GM12875 (cell line): ENCODE measurements at regions not wholly inside any gene's neighbourhood (a gene's known extent, or its start where the extent isn't known, plus 50 kb on each side); places are given as distances from the start of the nearest gene placed in this dataset.

Experiments
- H3K4me3 ChIP-seq: one replicate; pipeline ENCODE4 v1.5.1; 2011; ENCODE audit warnings: low read depth, low read length, control low read depth
- CTCF ChIP-seq: IDR thresholded peaks from 2 replicates; pipeline ENCODE4 v1.5.1; 2011; ENCODE audit warnings: low read depth, mild to moderate bottlenecking, control low read depth, inconsistent platforms, low read length, moderate library complexity, borderline replicate concordance; ENCODE audit not compliant: insufficient read depth

GRCh38 chr4:3358656-3359055 is 65.8 kb downstream of the RGS12 start:
- TF ChIP-seq CTCF = no peak
- no peak overlapping the region for H3K4me3 ChIP-seq

- TF ChIP-seq CTCF = no peak
Observed at GRCh38 chr4:3360777-3361176, 68.0 kb downstream of the RGS12 start.

GRCh38 chr4:3361406-3361805 is 68.6 kb downstream of the RGS12 start:
- no peak for TF ChIP-seq CTCF
- H3K4me3 ChIP-seq = no peak overlapping the region

More at GRCh38 chr4:3360777-3361176, 68.0 kb downstream of the RGS12 start:
- H3K4me3 ChIP-seq = no peak overlapping the region

- no peak for TF ChIP-seq CTCF
- H3K4me3 ChIP-seq = no peak overlapping the region
Observed at GRCh38 chr4:3361896-3362295, 69.1 kb downstream of the RGS12 start.

- TF ChIP-seq CTCF = no peak
- H3K4me3 ChIP-seq = no peak overlapping the region
Observed at GRCh38 chr4:3362431-3363287, 69.8 kb downstream of the RGS12 start.

GRCh38 chr4:3363411-3364141 is 70.8 kb downstream of the RGS12 start:
- no peak for TF ChIP-seq CTCF

GRCh38 chr4:3364199-3364598 is 71.4 kb downstream of the RGS12 start:
- no peak overlapping the region for H3K4me3 ChIP-seq
- no peak for TF ChIP-seq CTCF

More at GRCh38 chr4:3363411-3364141, 70.8 kb downstream of the RGS12 start:
- no peak overlapping the region for H3K4me3 ChIP-seq
